Spleen (tissue), 7 donors: ENCODE measurements at regions not wholly inside any gene's neighbourhood (a gene's known extent, or its start where the extent isn't known, plus 50 kb on each side); places are given as distances from the start of the nearest gene placed in this dataset.

ENCODE experiments used
- POLR2A ChIP-seq, 3 donors: fragments of 450-650 bp; IDR thresholded peaks; one replicate each; pipeline ENCODE4 v1.5.1; 2017; ENCODE audit warnings: antibody characterized with exemption in 3 of 3, mild to moderate bottlenecking in 1 of 3
- POLR2AphosphoS5 ChIP-seq, 3 donors: sonication (generic); formaldehyde crosslinking; IDR thresholded peaks; one replicate each; pipeline ENCODE4 v1.5.1; 2017; ENCODE audit warnings: antibody characterized with exemption in 3 of 3
- TF ChIP-seq, protein P1 (sequence below), 11 experiments: fragments of 200-600 bp in 7 of 11; fragments of 450-650 bp in 4 of 11; sonication (generic) in 4 of 11; IDR thresholded peaks in 8 of 11; conservative IDR thresholded peaks in 3 of 11; 1 replicate in 7 of 11; 2 replicates in 4 of 11; pipeline versions ENCODE4 v1.4.0 to v1.8.0; 2016 to 2021; ENCODE audit warnings: antibody characterized with exemption in 11 of 11, inconsistent platforms in 4 of 11, mild to moderate bottlenecking in 1 of 11
- donor health status: DM: no; HTN: no; CAD: no; lungs with moderate emphysema.
- donor health status: DM: no; HTN: no; CAD: no.
- donor health status: DM: no; HTN: no; CAD: no.

DNA sequence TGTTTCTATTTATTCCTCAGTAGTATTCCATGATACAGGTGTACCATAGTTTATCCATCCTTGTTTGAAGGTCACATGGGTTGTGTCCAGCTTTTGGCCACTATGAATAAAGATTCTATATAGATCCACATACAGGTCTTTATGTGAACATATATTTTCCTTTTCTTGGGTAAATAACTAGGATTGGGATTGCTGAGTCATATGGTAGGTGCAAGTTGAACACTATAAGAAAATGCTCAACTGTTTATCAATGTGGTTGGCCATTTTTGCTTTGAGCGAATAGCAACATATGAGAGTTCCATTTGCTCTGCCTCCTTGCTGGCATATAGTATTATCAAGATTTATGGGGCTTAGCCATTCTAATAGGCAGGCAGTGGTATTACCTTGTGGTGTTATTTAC is 170.2 kb upstream of the KCNJ15 start:
- TF ChIP-seq, protein P1, sequence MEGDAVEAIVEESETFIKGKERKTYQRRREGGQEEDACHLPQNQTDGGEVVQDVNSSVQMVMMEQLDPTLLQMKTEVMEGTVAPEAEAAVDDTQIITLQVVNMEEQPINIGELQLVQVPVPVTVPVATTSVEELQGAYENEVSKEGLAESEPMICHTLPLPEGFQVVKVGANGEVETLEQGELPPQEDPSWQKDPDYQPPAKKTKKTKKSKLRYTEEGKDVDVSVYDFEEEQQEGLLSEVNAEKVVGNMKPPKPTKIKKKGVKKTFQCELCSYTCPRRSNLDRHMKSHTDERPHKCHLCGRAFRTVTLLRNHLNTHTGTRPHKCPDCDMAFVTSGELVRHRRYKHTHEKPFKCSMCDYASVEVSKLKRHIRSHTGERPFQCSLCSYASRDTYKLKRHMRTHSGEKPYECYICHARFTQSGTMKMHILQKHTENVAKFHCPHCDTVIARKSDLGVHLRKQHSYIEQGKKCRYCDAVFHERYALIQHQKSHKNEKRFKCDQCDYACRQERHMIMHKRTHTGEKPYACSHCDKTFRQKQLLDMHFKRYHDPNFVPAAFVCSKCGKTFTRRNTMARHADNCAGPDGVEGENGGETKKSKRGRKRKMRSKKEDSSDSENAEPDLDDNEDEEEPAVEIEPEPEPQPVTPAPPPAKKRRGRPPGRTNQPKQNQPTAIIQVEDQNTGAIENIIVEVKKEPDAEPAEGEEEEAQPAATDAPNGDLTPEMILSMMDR (IDR thresholded peaks at IDR 0.05 in 8 of 11, conservative IDR thresholded peaks at IDR 0.05 in 3 of 11), result no peak
- TF ChIP-seq POLR2A (IDR thresholded peaks at IDR 0.05), result no peak
- no peak for TF ChIP-seq POLR2AphosphoS5 (IDR thresholded peaks at IDR 0.05)
